Bronchial epithelial cell (primary cell): ENCODE measurements at regions not wholly inside any gene's neighbourhood (a gene's known extent, or its start where the extent isn't known, plus 50 kb on each side); places are given as distances from the start of the nearest gene placed in this dataset.
"Not testable (repeated sequence)": the region's sequence is repeated elsewhere in the genome, so short reads cannot be mapped to it uniquely, and the experiment has no call there.

Experiments
- DNase-seq: peaks from one replicate; pipeline ENCODE4 v3.0.0-alpha.2; 2010; ENCODE audit warnings: low read depth
- FAIRE-seq: peaks from 2 replicates; lab custom pipeline; 2011; peaks lifted over from hg19 to GRCh38; lab: Jason Lieb, UNC
- H3K27me3 ChIP-seq: 2 replicates; pipeline ENCODE4 v1.5.1; 2011; ENCODE audit warnings: low read length; ENCODE audit not compliant: control insufficient read depth, insufficient read depth
- H3K36me3 ChIP-seq: 2 replicates; pipeline ENCODE4 v1.5.1; 2011; ENCODE audit warnings: low read length; ENCODE audit not compliant: control insufficient read depth, insufficient read depth
- H3K4me3 ChIP-seq: 2 replicates; pipeline ENCODE4 v1.5.1; 2011; ENCODE audit warnings: mild to moderate bottlenecking, low read depth, low read length, control low read depth
- TF ChIP-seq, protein P1 (sequence below): IDR thresholded peaks from 2 replicates; pipeline ENCODE4 v1.5.1; 2011; ENCODE audit warnings: mild to moderate bottlenecking, moderate library complexity, low read length, control low read depth, inconsistent platforms; ENCODE audit not compliant: insufficient read depth, severe bottlenecking

DNA sequence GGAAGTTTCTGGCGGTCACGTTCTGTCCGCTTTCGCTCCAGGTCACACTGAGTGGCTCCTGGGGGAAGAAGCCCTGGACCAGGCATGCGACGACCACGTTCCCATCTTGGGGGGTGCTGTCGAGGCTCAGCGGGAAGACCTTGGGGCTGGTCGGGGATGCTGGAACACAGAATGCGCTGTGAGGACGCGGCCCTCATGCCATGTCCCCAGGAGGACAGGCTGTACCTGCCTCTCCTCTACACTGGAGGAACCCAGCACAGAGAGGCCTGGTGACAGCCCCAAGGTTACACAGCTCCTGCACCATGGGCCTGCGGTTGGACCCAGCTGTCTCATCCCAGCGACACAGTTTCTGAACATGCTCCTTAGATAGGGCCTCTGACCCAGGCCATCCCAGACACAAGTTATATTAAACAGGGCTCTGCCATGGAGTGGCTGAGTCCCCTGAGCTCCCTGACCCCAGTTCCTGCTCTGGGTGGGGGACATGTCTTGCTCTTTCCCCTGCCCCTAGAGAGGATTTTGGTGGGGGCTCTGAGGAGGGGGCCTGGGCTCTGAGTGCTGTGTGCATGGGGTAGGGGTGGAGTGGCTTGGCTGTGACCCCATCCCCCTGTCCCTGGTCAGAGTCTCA is 62.0 kb downstream of the TMEM121 start:
- Histone ChIP-seq H3K36me3 (no peaks in the 10 kb centered on the region), H3K27me3 (no peaks in the 10 kb centered on the region), H3K4me3 (no peak overlapping the region)
- TF ChIP-seq, protein P1, sequence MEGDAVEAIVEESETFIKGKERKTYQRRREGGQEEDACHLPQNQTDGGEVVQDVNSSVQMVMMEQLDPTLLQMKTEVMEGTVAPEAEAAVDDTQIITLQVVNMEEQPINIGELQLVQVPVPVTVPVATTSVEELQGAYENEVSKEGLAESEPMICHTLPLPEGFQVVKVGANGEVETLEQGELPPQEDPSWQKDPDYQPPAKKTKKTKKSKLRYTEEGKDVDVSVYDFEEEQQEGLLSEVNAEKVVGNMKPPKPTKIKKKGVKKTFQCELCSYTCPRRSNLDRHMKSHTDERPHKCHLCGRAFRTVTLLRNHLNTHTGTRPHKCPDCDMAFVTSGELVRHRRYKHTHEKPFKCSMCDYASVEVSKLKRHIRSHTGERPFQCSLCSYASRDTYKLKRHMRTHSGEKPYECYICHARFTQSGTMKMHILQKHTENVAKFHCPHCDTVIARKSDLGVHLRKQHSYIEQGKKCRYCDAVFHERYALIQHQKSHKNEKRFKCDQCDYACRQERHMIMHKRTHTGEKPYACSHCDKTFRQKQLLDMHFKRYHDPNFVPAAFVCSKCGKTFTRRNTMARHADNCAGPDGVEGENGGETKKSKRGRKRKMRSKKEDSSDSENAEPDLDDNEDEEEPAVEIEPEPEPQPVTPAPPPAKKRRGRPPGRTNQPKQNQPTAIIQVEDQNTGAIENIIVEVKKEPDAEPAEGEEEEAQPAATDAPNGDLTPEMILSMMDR, result no peak
- DNase-seq, result no peak
- FAIRE-seq, result peak; percentile 40

DNA sequence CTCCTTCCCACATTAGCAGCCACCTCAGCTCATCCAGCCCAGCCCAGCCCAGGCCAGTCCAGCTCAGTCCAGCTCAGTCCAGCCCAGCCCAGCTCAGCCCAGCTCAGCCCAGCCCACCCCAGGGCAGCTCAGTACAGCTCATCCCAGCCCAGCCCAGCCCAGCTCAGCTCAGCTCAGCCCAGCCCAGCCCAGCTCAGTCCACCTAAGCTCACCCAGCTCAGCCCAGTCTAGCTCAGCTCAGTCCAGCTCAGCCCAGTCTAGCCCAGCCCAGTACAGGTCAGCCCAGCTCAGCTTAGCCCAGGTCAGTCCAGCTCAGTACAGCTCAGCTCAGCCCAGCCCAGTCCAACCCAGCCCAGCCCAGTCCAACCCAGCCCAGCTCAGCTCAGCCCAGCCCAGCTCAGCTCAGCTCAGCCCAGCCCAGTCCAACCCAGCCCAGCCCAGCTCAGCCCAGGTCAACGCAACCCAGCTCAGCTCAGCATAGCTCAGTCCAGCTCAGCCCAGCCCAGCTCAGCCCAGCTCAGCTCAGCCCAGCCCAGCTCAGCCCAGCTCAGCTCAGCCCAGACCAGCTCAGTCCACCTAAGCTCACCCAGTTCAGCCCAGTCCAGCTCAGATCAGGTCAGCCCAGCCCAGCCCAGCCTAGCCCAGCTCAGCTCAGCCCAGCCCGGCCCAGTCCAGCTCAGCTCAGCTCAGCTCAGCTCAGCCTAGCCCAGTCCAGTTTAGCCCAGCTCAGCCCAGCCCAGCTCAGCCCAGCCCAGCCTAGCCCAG is 63.0 kb downstream of the TMEM121 start:
- no peak for DNase-seq

DNA sequence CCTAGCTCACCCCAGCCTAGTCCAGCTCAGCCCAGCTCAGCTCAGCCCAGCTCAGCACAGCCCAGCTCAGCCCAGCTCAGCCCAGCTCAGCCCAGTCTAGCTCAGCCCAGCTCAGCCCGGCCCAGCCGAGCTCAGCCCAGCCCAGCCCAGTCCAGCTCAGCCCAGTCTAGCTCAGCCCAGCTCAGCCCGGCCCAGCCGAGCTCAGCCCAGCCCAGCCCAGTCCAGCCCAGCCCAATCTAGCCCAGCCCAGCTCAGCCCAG is 63.5 kb downstream of the TMEM121 start:
- not testable (repeated sequence) for DNase-seq, H3K36me3 ChIP-seq, H3K27me3 ChIP-seq, H3K4me3 ChIP-seq, FAIRE-seq

More for the DNA sequence above, 63.0 kb downstream of the TMEM121 start:
- Histone ChIP-seq H3K4me3 (no peak overlapping the region), H3K27me3 (no peaks in the 10 kb centered on the region), H3K36me3 (no peaks in the 10 kb centered on the region)
- TF ChIP-seq, protein P1, result no peak
- no peak for FAIRE-seq

DNA sequence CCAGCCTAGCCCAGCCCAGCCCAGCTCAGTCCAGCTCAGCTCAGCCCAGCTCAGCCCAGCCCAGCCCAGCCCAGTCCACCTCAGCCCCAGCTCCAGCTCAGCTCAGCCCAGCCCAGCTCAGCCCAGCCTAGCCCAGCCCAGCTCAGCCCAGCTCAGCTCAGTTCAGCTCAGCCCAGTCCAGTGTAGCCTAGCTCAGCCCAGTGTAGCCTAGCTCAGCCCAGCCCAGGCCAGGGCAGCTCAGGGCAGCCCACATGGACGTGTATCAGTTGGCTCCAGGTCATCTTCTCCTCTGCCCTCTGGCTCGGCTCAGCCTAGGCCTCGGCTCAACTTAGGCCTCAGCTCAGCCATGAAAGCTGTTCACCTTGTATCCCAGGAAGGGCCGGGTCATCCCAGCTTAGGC is 64.7 kb downstream of the TMEM121 start:
- Histone ChIP-seq H3K27me3 (no peaks in the 10 kb centered on the region), H3K36me3 (no peaks in the 10 kb centered on the region), H3K4me3 (no peak overlapping the region)
- TF ChIP-seq, protein P1, result no peak
- DNase-seq (no peak), FAIRE-seq (no peak)

DNA sequence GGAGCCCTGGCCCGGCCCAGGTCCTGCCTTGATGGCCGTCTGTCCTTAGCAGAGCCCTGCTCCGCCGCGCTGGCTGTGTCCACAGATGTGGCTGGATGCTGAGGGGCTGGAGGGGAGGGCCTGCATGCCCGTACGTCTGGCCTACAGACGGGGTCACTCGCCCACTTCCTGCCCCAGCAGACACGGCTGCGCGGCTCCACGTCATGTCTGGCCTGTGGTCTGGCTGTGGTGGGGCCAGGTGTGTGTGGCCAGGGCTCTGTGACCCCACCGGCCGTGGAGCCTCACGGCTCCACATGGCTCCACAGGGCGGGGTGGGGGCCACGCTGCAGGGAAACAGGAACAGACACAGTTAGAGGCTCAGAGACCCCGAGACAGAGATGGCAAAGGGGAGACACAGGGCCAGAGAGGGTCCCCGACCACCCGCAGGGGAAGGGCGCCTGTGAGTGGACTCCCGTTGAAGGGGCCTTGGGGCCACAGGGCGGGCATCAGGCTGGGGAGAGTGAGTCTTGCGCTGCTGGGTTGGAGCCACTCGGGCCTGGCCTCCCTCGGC is 65.5 kb downstream of the TMEM121 start:
- H3K36me3 ChIP-seq, H3K4me3 ChIP-seq, H3K27me3 ChIP-seq, DNase-seq, FAIRE-seq: not testable (repeated sequence)

DNA sequence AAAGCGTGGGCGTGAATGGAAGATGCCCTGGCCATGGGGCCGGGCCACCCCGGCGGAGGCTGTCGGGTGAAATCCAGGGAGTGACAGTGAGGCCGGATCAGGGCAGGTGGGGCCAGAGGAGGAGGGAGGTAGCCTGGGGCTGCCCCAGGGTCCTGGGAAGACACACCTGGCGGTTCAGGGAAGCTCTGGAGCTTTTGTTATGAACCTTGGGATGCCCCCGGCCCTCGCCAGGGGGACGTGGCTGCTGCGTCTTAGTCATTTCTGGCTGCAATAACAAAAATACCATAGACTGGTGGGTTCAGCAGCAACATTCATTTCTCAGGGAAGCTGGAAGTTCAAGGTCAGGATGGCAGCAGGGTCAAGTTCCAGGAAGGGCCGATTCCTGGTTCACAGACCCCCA is 66.3 kb downstream of the TMEM121 start:
- H3K4me3 ChIP-seq, H3K36me3 ChIP-seq, FAIRE-seq, DNase-seq, H3K27me3 ChIP-seq: not testable (repeated sequence)

DNA sequence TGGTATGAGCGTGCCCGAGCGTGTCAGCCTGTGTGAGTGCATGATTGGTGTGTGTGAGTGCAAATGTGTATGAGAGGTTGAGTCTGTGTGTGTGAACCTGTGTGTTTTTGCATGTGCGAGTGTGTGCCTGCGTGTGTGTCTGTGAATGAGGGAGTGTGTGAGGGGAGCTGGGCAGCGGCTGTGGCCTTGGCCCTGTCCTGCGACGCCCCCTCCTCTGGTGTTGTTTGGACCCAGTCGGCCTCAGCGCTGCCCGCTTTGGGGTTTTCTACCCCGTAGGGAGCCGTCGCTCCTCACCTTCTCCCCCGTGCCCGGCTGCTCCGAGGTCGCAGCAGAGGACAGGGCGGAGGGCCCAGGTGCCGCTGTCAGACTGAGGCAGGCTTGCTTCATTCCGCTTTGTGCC is 69.0 kb downstream of the TMEM121 start:
- H3K27me3 ChIP-seq, H3K36me3 ChIP-seq, DNase-seq, H3K4me3 ChIP-seq, FAIRE-seq: not testable (repeated sequence)

DNA sequence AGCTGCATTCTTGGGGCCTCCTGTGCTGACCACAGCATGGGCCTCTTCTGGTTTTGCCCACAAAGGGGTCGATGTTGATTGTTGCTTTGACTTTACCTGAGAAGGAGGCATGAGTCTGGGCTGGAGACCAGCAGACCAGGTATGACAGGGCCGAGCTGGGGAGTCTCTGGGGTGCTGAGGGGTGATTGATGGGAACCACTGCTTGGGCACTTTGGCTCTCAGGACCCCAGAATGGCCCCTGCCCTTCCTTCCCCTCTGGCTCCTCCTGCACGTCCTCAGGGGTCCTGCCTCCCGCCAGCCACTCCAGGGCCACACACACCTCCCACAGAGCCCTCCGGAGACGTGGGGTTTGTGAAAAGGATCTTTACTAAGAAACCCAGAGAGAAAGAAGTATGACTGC is 70.0 kb downstream of the TMEM121 start:
- not testable (repeated sequence) for H3K4me3 ChIP-seq, DNase-seq, H3K36me3 ChIP-seq, H3K27me3 ChIP-seq
- FAIRE-seq, result peak; percentile 18

DNA sequence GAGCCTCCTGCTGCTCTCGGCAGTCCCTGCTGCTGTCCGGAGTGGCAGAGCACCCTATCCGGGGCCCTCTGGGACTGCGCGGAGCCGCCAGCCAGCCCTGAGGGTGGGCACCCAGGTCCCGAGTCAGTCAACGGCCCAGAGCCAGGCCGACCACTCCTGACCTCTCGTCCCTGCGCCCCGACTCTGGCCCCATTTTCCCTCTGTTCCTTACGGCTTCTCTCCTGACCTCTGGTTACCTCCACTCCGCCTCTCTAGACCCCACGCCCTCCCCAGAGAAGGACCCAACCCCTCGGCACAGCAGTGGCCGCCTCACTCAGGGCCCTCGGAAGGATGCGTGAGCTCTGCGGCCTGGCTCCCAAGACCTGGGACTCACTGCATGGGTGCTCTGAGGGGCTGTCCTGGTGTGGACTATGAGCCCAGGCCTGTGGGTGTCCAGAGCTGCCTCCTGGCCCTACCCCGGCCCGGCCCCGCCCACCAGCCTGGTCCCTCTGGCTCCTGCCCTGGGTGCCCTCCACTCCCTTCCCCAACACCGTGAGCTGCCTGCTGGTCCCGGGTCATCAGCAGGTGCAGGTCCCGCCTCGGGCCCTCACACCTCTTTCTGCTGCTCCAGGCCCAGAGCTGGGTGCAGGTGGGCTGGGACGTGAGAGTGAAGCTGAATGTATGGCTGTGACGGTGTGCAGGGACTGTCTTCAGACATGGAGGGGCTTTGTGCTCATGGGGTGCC is 71.8 kb downstream of the TMEM121 start:
- FAIRE-seq, H3K4me3 ChIP-seq, H3K27me3 ChIP-seq, DNase-seq, H3K36me3 ChIP-seq: not testable (repeated sequence)

DNA sequence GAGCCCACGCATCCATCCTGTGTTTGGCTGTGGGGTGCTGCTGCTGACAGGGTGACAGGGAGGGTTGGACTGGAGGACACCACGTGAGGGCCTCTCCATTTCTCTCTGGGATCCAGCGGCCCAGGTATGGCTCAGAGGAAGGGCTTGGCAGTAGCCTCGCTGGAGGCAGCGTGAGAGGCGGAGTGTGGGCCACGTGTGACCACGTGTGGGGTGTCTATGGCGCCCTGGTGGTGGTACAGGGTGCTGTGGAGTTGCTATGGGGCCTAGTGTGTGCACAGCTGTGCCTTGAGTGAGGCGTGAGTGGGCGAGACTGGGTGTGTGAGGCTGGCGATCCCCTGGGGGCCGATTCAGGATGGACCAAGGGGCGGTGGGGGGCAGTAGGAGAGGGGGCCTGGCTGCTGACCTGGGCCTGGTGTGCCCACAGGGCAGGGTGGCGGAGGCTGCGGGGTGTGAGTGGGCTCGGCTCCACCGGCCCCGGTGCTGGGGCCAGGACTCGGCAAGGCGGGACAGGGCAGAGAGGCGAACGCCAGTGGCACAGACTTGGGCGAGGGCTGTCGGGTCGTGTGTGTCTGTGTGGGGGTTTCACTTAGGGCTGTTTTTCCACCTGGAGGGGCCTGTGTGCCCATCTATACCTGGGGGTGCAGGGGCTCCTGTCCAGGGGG is 72.7 kb downstream of the TMEM121 start:
- FAIRE-seq, result peak; percentile 95
- not testable (repeated sequence) for H3K4me3 ChIP-seq, DNase-seq, H3K27me3 ChIP-seq, H3K36me3 ChIP-seq
